ENCODE measurements at regions not wholly inside any gene's neighbourhood (a gene's known extent, or its start where the extent isn't known, plus 50 kb on each side); places are given as distances from the start of the nearest gene placed in this dataset.
"Not testable (repeated sequence)": the region's sequence is repeated elsewhere in the genome, so short reads cannot be mapped to it uniquely, and the experiment has no call there.

DNA sequence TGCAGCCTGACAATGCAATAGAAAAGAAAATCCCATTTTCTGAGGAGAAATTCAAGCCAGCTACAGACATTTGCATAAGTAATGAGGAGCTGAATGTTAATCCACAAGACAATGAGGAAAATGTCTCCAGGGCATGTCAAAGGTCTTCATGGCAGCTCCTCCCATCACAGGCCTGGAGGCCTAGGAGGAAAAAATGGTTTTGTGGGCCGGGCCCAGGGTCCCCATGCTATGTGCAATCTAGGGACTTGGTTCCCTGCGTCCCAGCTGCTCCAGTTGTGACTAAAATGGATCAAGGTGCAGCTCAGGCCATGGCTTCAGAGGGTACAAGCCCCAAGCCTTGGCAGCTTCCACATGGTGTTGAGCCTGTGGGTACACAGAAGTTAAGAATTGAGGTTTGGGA, 132.5 kb upstream of the PARD3B start:
- H3K9me3 ChIP-seq (ENCODE audit: low read length): peaks cover 77% of the 10 kb centered on the region
- intact Hi-C loops (cut with micrococcal nuclease; ENCODE audit: unreplicated experiment); H3K4me3 ChIP-seq (replicated peaks in 1 of 3; ENCODE audit: insufficient read depth in 1 of 3, low read depth in 2 of 3, low read length in 3 of 3); H3K4me1 ChIP-seq (ENCODE audit: insufficient read depth, low read length); H3K9ac ChIP-seq (ENCODE audit: insufficient read depth, low read depth, low read length); H3K27ac ChIP-seq (ENCODE audit: extremely low read length, insufficient read depth, low read length); in situ Hi-C loops (cut with HindIII; ENCODE audit: extremely low pct_ligation_motif_present, low pct_unique_long_range_greater_than_20kb); H4K20me1 ChIP-seq (ENCODE audit: insufficient read depth, low read length); CTCF ChIA-PET (ENCODE audit: low intra/inter-chr PET ratio, low total read pairs); H3K36me3 ChIP-seq (replicated peaks in 1 of 2; ENCODE audit: control insufficient read depth in 1 of 2, insufficient read depth in 2 of 2, low read length in 2 of 2); FAIRE-seq; H3K27me3 ChIP-seq (ENCODE audit: control insufficient read depth in 1 of 2, insufficient read depth in 2 of 2, low read length in 2 of 2); ATAC-seq; POLR2A ChIA-PET; H3K79me2 ChIP-seq (ENCODE audit: insufficient read depth, low read length); DNase-seq (ENCODE audit: low spot score); BruUV-seq (replicated peaks); H3K4me2 ChIP-seq (ENCODE audit: low read depth, low read length); H2AFZ ChIP-seq (ENCODE audit: low read length): not testable (repeated sequence)
- 0% methylated on average over 2 of the region's 2 CpGs for WGBS (ENCODE audit: low lambda C conversion rate)

DNA sequence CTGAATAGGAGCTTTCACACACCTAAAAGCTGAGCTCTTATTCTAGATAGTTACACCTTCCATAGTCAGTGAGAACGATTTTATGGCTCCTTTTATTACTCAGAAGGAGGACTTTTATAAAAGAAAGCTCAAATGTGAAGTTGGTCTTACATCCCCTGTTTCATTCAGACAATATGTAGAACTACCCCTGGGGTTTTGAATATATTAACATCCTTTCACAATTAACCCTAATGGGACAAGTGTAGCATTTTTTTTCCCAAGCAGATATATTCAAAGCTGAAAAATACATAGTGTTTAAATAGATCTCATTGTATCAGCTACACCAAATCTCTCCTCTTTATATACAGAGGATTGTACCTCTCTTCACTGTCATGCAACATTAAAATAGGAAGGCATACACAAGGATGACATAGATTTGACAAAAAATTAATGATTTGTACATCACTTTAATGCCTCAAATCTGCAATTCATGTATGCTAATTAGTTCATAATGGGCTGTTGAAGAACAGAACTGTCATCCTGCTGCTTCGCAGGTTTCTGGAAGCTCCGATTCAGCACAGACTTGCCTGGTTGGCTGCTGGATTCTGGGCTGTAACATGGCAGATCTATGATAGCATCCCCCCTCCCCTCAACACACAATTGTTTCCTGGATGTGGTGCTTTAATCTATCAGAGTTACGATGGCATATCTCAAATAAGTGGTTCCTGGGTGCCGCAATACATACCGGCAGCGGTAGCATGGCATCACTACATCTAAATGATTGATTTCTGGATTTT, 129.7 kb upstream of the PARD3B start:
- Histone ChIP-seq H3K4me2 (ENCODE audit: low read depth, low read length) (no peak overlapping the region), H3K4me1 (ENCODE audit: insufficient read depth, low read length) (no peaks in the 10 kb centered on the region), H3K4me3 (replicated peaks in 1 of 3; ENCODE audit: insufficient read depth in 1 of 3, low read depth in 2 of 3, low read length in 3 of 3) (no peak overlapping the region), H3K9ac (ENCODE audit: insufficient read depth, low read depth, low read length) (no peak overlapping the region), H4K20me1 (ENCODE audit: insufficient read depth, low read length) (no peaks in the 10 kb centered on the region), H3K36me3 (replicated peaks in 1 of 2; ENCODE audit: control insufficient read depth in 1 of 2, insufficient read depth in 2 of 2, low read length in 2 of 2) (no peaks in the 10 kb centered on the region), H2AFZ (ENCODE audit: low read length) (no peak overlapping the region), H3K79me2 (ENCODE audit: insufficient read depth, low read length) (no peaks in the 10 kb centered on the region), H3K27me3 (ENCODE audit: control insufficient read depth in 1 of 2, insufficient read depth in 2 of 2, low read length in 2 of 2) (no peaks in the 10 kb centered on the region), H3K9me3 (ENCODE audit: low read length) (peaks cover 79% of the 10 kb centered on the region), H3K27ac (ENCODE audit: extremely low read length, insufficient read depth, low read length) (no peak overlapping the region)
- no TSS peak for BruUV-seq (replicated peaks)
- no peak for ATAC-seq
- ChIA-PET CTCF (ENCODE audit: low intra/inter-chr PET ratio, low total read pairs) (no interaction called here), POLR2A (no interaction called here)
- 55% methylated on average over 7 of the region's 7 CpGs for WGBS (ENCODE audit: low lambda C conversion rate)
- FAIRE-seq: no peak
- intact Hi-C loops (cut with micrococcal nuclease; ENCODE audit: unreplicated experiment) (no loop called here), in situ Hi-C loops (cut with HindIII; ENCODE audit: extremely low pct_ligation_motif_present, low pct_unique_long_range_greater_than_20kb) (no loop called here)
- DNase-seq (ENCODE audit: low spot score): no peak
- TF ChIP-seq DNMT1 (CRISPR knock-in tag; IDR thresholded peaks at IDR 0.05) (no peak), ZNF446 (CRISPR knock-in tag; IDR thresholded peaks at IDR 0.05) (no peak), SMYD3 (CRISPR knock-in tag; IDR thresholded peaks at IDR 0.05) (no peak), MEF2D (CRISPR knock-in tag; IDR thresholded peaks at IDR 0.05) (no peak), POLR2AphosphoS2 (IDR thresholded peaks at IDR 0.05; ENCODE audit: low read depth, low read length) (no peak), LCORL (IDR thresholded peaks at IDR 0.05) (no peak), LCORL (CRISPR knock-in tag; IDR thresholded peaks at IDR 0.05) (no peak), TCF12 (IDR thresholded peaks at IDR 0.05) (no peak), TCF12 (CRISPR knock-in tag; IDR thresholded peaks at IDR 0.05) (no peak), ZZZ3 (CRISPR knock-in tag; IDR thresholded peaks at IDR 0.05; ENCODE audit: borderline replicate concordance) (no peak), ZNF30 (CRISPR knock-in tag; IDR thresholded peaks at IDR 0.05) (no peak), GATAD1 (CRISPR knock-in tag; IDR thresholded peaks at IDR 0.05) (no peak), SATB2 (CRISPR knock-in tag; IDR thresholded peaks at IDR 0.05) (no peak), RFXANK (CRISPR knock-in tag; IDR thresholded peaks at IDR 0.05) (no peak), ZNF816 (CRISPR knock-in tag; IDR thresholded peaks at IDR 0.05; ENCODE audit: borderline replicate concordance) (no peak)
- TF ChIP-seq, protein P1, sequence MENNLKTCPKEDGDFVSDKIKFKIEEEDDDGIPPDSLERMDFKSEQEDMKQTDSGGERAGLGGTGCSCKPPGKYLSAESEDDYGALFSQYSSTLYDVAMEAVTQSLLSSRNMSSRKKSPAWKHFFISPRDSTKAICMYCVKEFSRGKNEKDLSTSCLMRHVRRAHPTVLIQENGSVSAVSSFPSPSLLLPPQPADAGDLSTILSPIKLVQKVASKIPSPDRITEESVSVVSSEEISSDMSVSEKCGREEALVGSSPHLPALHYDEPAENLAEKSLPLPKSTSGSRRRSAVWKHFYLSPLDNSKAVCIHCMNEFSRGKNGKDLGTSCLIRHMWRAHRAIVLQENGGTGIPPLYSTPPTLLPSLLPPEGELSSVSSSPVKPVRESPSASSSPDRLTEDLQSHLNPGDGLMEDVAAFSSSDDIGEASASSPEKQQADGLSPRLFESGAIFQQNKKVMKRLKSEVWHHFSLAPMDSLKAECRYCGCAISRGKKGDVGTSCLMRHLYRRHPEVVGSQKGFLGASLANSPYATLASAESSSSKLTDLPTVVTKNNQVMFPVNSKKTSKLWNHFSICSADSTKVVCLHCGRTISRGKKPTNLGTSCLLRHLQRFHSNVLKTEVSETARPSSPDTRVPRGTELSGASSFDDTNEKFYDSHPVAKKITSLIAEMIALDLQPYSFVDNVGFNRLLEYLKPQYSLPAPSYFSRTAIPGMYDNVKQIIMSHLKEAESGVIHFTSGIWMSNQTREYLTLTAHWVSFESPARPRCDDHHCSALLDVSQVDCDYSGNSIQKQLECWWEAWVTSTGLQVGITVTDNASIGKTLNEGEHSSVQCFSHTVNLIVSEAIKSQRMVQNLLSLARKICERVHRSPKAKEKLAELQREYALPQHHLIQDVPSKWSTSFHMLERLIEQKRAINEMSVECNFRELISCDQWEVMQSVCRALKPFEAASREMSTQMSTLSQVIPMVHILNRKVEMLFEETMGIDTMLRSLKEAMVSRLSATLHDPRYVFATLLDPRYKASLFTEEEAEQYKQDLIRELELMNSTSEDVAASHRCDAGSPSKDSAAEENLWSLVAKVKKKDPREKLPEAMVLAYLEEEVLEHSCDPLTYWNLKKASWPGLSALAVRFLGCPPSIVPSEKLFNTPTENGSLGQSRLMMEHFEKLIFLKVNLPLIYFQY (CRISPR knock-in tag; IDR thresholded peaks at IDR 0.05; ENCODE audit: borderline replicate concordance): no peak
